A549 (cell line): ENCODE measurements at regions not wholly inside any gene's neighbourhood (a gene's known extent, or its start where the extent isn't known, plus 50 kb on each side); places are given as distances from the start of the nearest gene placed in this dataset.

ENCODE experiments used
- ATAC-seq, 2 experiments: fragments of 200-7000 bp in 1 of 2; fragments of >200 bp in 1 of 2; cut with Nextera tagmentation in 1 of 2; cut with Tn5 transposase in 1 of 2; 3 replicates each; pipeline versions ENCODE4 v1.8.0 to v1.9.1; 2018 to 2020; ENCODE audit warnings: mild to moderate bottlenecking in 1 of 2, moderate library complexity in 1 of 2
- CTCF ChIA-PET: fragments of 300-600 bp; sonication (Branson Sonifier 250); formaldehyde crosslinking; extraction: SDS; loops from one replicate; lab custom pipeline; 2021; ENCODE audit warnings: antibody characterized with exemption, inconsistent platforms; lab: Yijun Ruan, JAX
- POLR2A ChIA-PET: fragments of 350-600 bp; formaldehyde crosslinking; extraction: SDS; loops from one replicate; lab custom pipeline; 2021; ENCODE audit warnings: antibody characterized with exemption, inconsistent platforms; lab: Yijun Ruan, JAX
- DNase-seq, 2 experiments: peaks; one replicate each; pipeline versions ENCODE4 v3.0.0 to v3.0.0-alpha.2; 2011 to 2016; ENCODE audit warnings: low read depth in 1 of 2, low spot score in 1 of 2
- FAIRE-seq: peaks from 2 replicates; lab custom pipeline; 2011; peaks lifted over from hg19 to GRCh38; lab: Jason Lieb, UNC
- H3K27ac ChIP-seq, 2 experiments: fragments of >200 bp; sonication (Bioruptor Twin); formaldehyde crosslinking; 3 replicates each; pipeline ENCODE4 v1.5.1; 2016 to 2017
- H3K4me1 ChIP-seq: fragments of >200 bp; sonication (Bioruptor Twin); formaldehyde crosslinking; 3 replicates; pipeline ENCODE4 v1.6.1; 2016
- H3K4me2 ChIP-seq: fragments of >200 bp; sonication (Bioruptor Twin); formaldehyde crosslinking; 3 replicates; pipeline ENCODE4 v1.6.1; 2016
- H3K4me3 ChIP-seq: fragments of >200 bp; sonication (Bioruptor Twin); formaldehyde crosslinking; 3 replicates; pipeline ENCODE4 v1.5.1; 2016
- H3K9me3 ChIP-seq: fragments of >200 bp; sonication (Bioruptor Twin); formaldehyde crosslinking; 3 replicates; pipeline ENCODE4 v1.6.1; 2016
- CEBPB ChIP-seq, 2 experiments: fragments of >200 bp in 1 of 2; sonication (Bioruptor Twin) in 1 of 2; formaldehyde crosslinking in 1 of 2; IDR thresholded peaks; 2 replicates each; pipeline ENCODE4 v1.6.1; 2012 to 2016
- CHD2 ChIP-seq: fragments of 150-350 bp; IDR thresholded peaks from 2 replicates; pipeline ENCODE4 v1.6.1; 2014; ENCODE audit warnings: low read length; ENCODE audit not compliant: partially characterized antibody
- EHF ChIP-seq: fragments of 250-450 bp; sonication (Bioruptor Pico); IDR thresholded peaks from 2 replicates; pipeline ENCODE4 v1.5.0; 2020; ENCODE audit warnings: mild to moderate bottlenecking
- ELK1 ChIP-seq: fragments of 150-350 bp; IDR thresholded peaks from 2 replicates; pipeline ENCODE4 v1.6.1; 2014; ENCODE audit warnings: low read depth, mild to moderate bottlenecking, low read length
- EP300 ChIP-seq, 2 experiments: fragments of >200 bp; sonication (Bioruptor Twin); formaldehyde crosslinking; IDR thresholded peaks; 2 replicates in 1 of 2; 3 replicates in 1 of 2; pipeline ENCODE4 v1.6.1; 2016 to 2017
- FOSL2 ChIP-seq, 2 experiments: fragments of 450-650 bp in 1 of 2; fragments of >200 bp in 1 of 2; sonication (Bioruptor Twin) in 1 of 2; formaldehyde crosslinking; IDR thresholded peaks; 2 replicates each; pipeline versions ENCODE4 v1.5.0 to v1.6.1; 2016 to 2020; ENCODE audit warnings: mild to moderate bottlenecking in 1 of 2, moderate library complexity in 1 of 2
- FOXS1 ChIP-seq: fragments of 250-450 bp; sonication (Bioruptor Pico); IDR thresholded peaks from 2 replicates; pipeline ENCODE4 v1.5.0; 2020; ENCODE audit warnings: mild to moderate bottlenecking, moderate library complexity
- GATA3 ChIP-seq: IDR thresholded peaks from 2 replicates; pipeline ENCODE4 v1.6.1; 2012; ENCODE audit warnings: borderline replicate concordance
- HEYL ChIP-seq: fragments of 250-450 bp; sonication (Bioruptor Pico); IDR thresholded peaks from 2 replicates; pipeline ENCODE4 v1.8.0; 2021; ENCODE audit warnings: mild to moderate bottlenecking, moderate library complexity
- HMGXB4 ChIP-seq: fragments of 250-450 bp; sonication (Bioruptor Pico); IDR thresholded peaks from 2 replicates; pipeline ENCODE4 v1.5.0; 2021; ENCODE audit warnings: mild to moderate bottlenecking, moderate library complexity, borderline replicate concordance
- HOXA7 ChIP-seq: fragments of 250-450 bp; sonication (Bioruptor Pico); IDR thresholded peaks from 2 replicates; pipeline ENCODE4 v1.5.0; 2020; ENCODE audit warnings: mild to moderate bottlenecking, moderate library complexity
- JUNB ChIP-seq: fragments of >200 bp; sonication (Bioruptor Twin); formaldehyde crosslinking; IDR thresholded peaks from 2 replicates; pipeline ENCODE4 v1.6.1; 2016
- MAFK ChIP-seq: fragments of 450-650 bp; IDR thresholded peaks from 2 replicates; pipeline ENCODE4 v1.6.1; 2014; ENCODE audit not compliant: partially characterized antibody
- MAZ ChIP-seq: fragments of 150-350 bp; IDR thresholded peaks from 2 replicates; pipeline ENCODE4 v1.6.1; 2014; ENCODE audit warnings: antibody characterized with exemption, low read depth, low read length, borderline replicate concordance
- RARB ChIP-seq: fragments of 250-450 bp; sonication (Bioruptor Pico); IDR thresholded peaks from 2 replicates; pipeline ENCODE4 v1.8.0; 2021; ENCODE audit warnings: mild to moderate bottlenecking, moderate library complexity
- REST ChIP-seq: fragments of 200-600 bp; sonication (generic); IDR thresholded peaks from 2 replicates; pipeline ENCODE4 v1.6.1; 2016; ENCODE audit warnings: antibody characterized with exemption, mild to moderate bottlenecking, moderate library complexity
- SREBF2 ChIP-seq: fragments of 450-650 bp; IDR thresholded peaks from 2 replicates; pipeline ENCODE4 v1.6.1; 2014; ENCODE audit warnings: mild to moderate bottlenecking, moderate library complexity
- ZSCAN20 ChIP-seq: fragments of 250-450 bp; sonication (Bioruptor Pico); IDR thresholded peaks from 2 replicates; pipeline ENCODE4 v1.8.0; 2022; ENCODE audit warnings: mild to moderate bottlenecking, moderate library complexity
- WGBS: methylation state at CpG from one replicate; pipeline ENCODE4 v1.1.6; 2017; ENCODE audit errors: missing lambda C conversion rate; 5-methylcytosine and 5-hydroxymethylcytosine counted together

GRCh38 chr3:11739706-11740105 lies 96.0 kb upstream of the VGLL4 start:
- Histone ChIP-seq H3K4me2 (no peak overlapping the region), H3K9me3 (no peaks in the 10 kb centered on the region), H3K27ac (no peak overlapping the region), H3K4me3 (no peak overlapping the region), H3K4me1 (no peaks in the 10 kb centered on the region)
- CTCF ChIA-PET = interaction anchor here (1.1 kb wide), 1 partner anchor 96 kb away, joined by 3 read pairs; no protein-coding TSS in a partner anchor
- TF ChIP-seq ELK1 (no peak), MAZ (no peak), FOXS1 (CRISPR knock-in tag) (no peak), HEYL (CRISPR knock-in tag) (no peak), REST (no peak), EP300 (IDR thresholded peaks at IDR 0.05) (no peak), CHD2 (no peak), HOXA7 (CRISPR knock-in tag) (no peak)
- FAIRE-seq = no peak
- no peak for ATAC-seq
- POLR2A ChIA-PET = no interaction called here
- WGBS = 81% methylated on average over 3 of the region's 3 CpGs
- no peak for DNase-seq

GRCh38 chr3:11739123-11739522 lies 95.4 kb upstream of the VGLL4 start:
- CTCF ChIA-PET = interaction anchor here (0.5 to 1.1 kb wide), 2 partner anchors 96 to 413 kb away, joined by 3 read pairs; no protein-coding TSS in a partner anchor
- FAIRE-seq = no peak

GRCh38 chr3:11737742-11738141 lies 94.0 kb upstream of the VGLL4 start:
- Histone ChIP-seq H3K9me3 (no peaks in the 10 kb centered on the region), H3K4me1 (no peaks in the 10 kb centered on the region), H3K27ac (no peak overlapping the region), H3K4me3 (no peak overlapping the region), H3K4me2 (no peak overlapping the region)
- ATAC-seq (no peak), FAIRE-seq (no peak), DNase-seq (no peak)
- ChIA-PET CTCF (no interaction called here), POLR2A (no interaction called here)
- WGBS = 31% methylated on average over 7 of the region's 7 CpGs
- TF ChIP-seq CEBPB (IDR thresholded peaks at IDR 0.05) (no peak), FOSL2 (IDR thresholded peaks at IDR 0.05) (no peak), FOSL2 (CRISPR knock-in tag; IDR thresholded peaks at IDR 0.05) (no peak), ELK1 (no peak), REST (no peak), ZSCAN20 (CRISPR knock-in tag) (no peak), SREBF2 (no peak)

More at GRCh38 chr3:11739123-11739522, 95.4 kb upstream of the VGLL4 start:
- H3K4me1 ChIP-seq = no peaks in the 10 kb centered on the region
- POLR2A ChIA-PET = no interaction called here
- no peak overlapping the region for H3K4me2 ChIP-seq
- H3K27ac ChIP-seq = no peak overlapping the region
- DNase-seq = no peak
- H3K9me3 ChIP-seq = no peaks in the 10 kb centered on the region
- TF ChIP-seq MAFK (no peak), RARB (CRISPR knock-in tag) (no peak), JUNB (no peak), HMGXB4 (CRISPR knock-in tag) (no peak), GATA3 (no peak), EHF (CRISPR knock-in tag) (no peak)
- TF ChIP-seq, all 56 proteins: peak for 0
- H3K4me3 ChIP-seq = no peak overlapping the region
- WGBS = 53% methylated on average over 2 of the region's 2 CpGs
- peak in 1 of 2 experiments; percentile 21; a peak in 3 of 6 replicates for ATAC-seq
